Activated naive CD4-positive, alpha-beta T cell treated with anti-CD3 and anti-CD28 coated beads, Interleukin-2, amount 10 ng/mL, durations not matched to agents 7 days and 5 days (primary cell): ENCODE measurements at regions not wholly inside any gene's neighbourhood (a gene's known extent, or its start where the extent isn't known, plus 50 kb on each side); places are given as distances from the start of the nearest gene placed in this dataset.
"Not testable (repeated sequence)": the region's sequence is repeated elsewhere in the genome, so short reads cannot be mapped to it uniquely, and the experiment has no call there.

Experiments
- CTCF ChIA-PET: fragments of 350-600 bp; sonication (Branson Sonifier 250); formaldehyde crosslinking; loops from one replicate; lab custom pipeline; 2021; ENCODE audit warnings: antibody characterized with exemption; lab: Charles Lee
- DNase-seq: peaks from one replicate; pipeline ENCODE4 v3.0.0-alpha.2; 2020
- H3K27ac Mint-ChIP-seq: one replicate; pipeline ENCODE4 v1.8.0; 2021; ENCODE audit warnings: mild to moderate bottlenecking, moderate library complexity, mixed read lengths
- H3K27me3 Mint-ChIP-seq: one replicate; pipeline ENCODE4 v1.8.0; 2021; ENCODE audit warnings: mild to moderate bottlenecking, mixed read lengths
- H3K36me3 Mint-ChIP-seq: one replicate; pipeline ENCODE4 v1.8.0; 2021; ENCODE audit warnings: mixed read lengths
- H3K4me1 Mint-ChIP-seq: one replicate; pipeline ENCODE4 v1.8.0; 2021; ENCODE audit warnings: mixed read lengths
- H3K4me3 Mint-ChIP-seq: one replicate; pipeline ENCODE4 v1.8.0; 2021; ENCODE audit warnings: mild to moderate bottlenecking, moderate library complexity, mixed read lengths
- H3K9me3 Mint-ChIP-seq: one replicate; pipeline ENCODE4 v1.8.0; 2021; ENCODE audit warnings: mixed read lengths

DNA sequence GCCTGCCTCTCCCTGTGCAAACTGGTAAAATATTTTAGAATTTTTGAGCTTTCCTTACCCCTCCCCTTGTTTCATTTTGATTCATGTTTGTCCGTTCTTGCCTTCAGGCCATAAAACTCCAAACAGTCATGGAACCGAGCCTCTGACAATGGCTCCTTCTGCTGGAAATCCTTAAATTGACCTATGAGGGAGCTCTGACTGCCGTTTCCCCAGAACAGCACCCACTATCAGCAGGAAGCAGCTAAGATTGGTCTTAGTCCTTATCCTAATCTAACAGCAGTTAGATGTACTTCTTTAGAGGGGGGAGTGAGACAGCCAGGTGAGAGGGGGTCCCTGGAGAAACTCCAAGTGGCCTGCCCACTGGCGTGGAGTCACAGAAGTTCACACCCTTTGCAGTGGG, 106.7 kb downstream of the FAM174A start:
- CTCF ChIA-PET = no interaction called here
- DNase-seq = no peak
- no peaks in the 10 kb centered on the region for H3K9me3 Mint-ChIP-seq
- H3K27ac Mint-ChIP-seq = no peak overlapping the region
- H3K36me3 Mint-ChIP-seq = no peaks in the 10 kb centered on the region
- no peak overlapping the region for H3K4me3 Mint-ChIP-seq
- H3K27me3 Mint-ChIP-seq = peaks cover 4% of the 10 kb centered on the region
- H3K4me1 Mint-ChIP-seq = no peaks in the 10 kb centered on the region

DNA sequence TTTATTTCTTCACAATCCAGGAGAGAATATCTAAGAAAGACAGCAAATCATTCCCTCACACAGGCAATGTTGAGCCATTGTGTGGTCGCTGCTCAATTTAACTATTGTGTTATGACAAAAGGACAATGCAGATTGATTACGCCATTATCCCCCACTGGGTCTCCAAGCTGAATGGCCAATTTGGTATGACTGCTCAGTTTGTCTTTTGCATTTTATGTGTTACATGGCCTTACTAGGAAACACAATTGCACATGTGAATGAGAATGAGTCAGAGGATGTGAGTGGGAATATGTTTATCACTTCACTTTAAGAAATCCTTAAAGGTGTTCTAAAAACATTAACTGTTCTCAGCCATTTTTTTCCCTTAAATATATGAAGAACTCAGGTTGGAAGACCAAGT, 108.3 kb downstream of the FAM174A start:
- H3K36me3 Mint-ChIP-seq = no peaks in the 10 kb centered on the region
- no peaks in the 10 kb centered on the region for H3K9me3 Mint-ChIP-seq
- H3K4me3 Mint-ChIP-seq = no peak overlapping the region
- peaks cover 4% of the 10 kb centered on the region for H3K27me3 Mint-ChIP-seq
- no peak overlapping the region for H3K27ac Mint-ChIP-seq
- no peak for DNase-seq
- CTCF ChIA-PET = no interaction called here
- peaks cover 13% of the 10 kb centered on the region for H3K4me1 Mint-ChIP-seq

DNA sequence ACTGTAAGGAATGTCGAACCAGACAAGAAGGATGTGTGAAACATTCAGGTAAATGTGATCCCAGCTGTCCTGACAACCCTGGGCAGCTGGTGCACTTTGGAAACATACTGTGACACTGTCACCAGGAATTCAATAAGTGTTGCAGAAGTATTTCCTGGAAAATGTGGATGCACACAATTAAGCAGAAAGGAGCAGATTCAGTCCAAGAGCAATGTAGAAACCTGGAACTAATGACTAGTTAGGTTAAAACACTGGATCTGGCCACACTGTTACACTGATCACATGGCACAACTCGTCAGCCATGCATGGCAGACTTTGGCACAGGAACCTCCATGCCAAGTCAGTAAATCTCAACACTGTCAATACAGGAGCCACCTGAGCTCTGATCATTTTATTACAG, 109.0 kb downstream of the FAM174A start:
- H3K27me3 Mint-ChIP-seq = peaks cover 4% of the 10 kb centered on the region
- CTCF ChIA-PET = no interaction called here
- H3K4me1 Mint-ChIP-seq = peaks cover 13% of the 10 kb centered on the region
- DNase-seq = no peak
- no peaks in the 10 kb centered on the region for H3K36me3 Mint-ChIP-seq
- H3K9me3 Mint-ChIP-seq = no peaks in the 10 kb centered on the region
- no peak overlapping the region for H3K27ac Mint-ChIP-seq
- no peak overlapping the region for H3K4me3 Mint-ChIP-seq

DNA sequence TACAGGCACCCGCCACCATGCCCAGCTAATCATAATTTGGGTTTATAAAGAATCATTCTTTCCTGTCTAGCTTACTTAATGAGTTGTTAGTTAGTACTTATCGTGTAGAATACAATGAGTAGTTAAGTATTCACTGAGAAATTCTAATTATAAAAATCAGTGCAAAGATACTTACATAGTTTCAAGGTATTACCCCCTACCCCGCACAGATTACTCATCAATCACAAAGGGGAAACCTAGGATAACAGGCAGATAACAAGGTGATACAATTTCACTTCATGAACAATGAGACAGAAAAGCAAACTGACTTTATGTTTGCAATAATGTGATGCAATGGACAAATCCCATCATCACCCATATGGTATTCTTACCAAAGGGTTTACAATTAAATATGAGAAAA, 109.6 kb downstream of the FAM174A start:
- CTCF ChIA-PET = no interaction called here

DNA sequence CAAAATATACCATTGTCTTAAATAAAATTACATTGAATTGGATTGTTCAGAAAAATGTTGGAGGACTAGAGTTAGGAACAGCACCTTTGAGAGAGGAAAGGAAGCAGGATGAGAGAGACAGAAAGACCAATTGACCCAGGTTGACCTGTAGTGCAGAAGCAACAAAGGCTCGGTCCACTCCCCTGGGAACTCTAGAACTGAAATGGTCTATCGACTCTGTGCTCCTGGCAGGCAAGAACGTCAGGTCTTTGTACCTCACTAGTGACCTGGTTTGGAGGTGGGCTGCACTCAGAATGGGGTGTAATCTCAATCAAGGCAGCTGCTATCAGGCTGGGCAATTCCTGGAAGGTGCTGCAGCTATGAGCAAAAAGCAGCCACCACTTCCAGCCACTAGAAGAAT, 110.8 kb downstream of the FAM174A start:
- no peaks in the 10 kb centered on the region for H3K9me3 Mint-ChIP-seq
- no peak for DNase-seq
- CTCF ChIA-PET = no interaction called here
- no peak overlapping the region for H3K4me3 Mint-ChIP-seq
- peaks cover 5% of the 10 kb centered on the region for H3K27me3 Mint-ChIP-seq
- no peak overlapping the region for H3K27ac Mint-ChIP-seq
- H3K4me1 Mint-ChIP-seq = peaks cover 13% of the 10 kb centered on the region
- no peaks in the 10 kb centered on the region for H3K36me3 Mint-ChIP-seq

More for the DNA sequence above, 109.6 kb downstream of the FAM174A start:
- peaks cover 4% of the 10 kb centered on the region for H3K27me3 Mint-ChIP-seq
- no peak for DNase-seq
- no peaks in the 10 kb centered on the region for H3K36me3 Mint-ChIP-seq
- no peak overlapping the region for H3K4me3 Mint-ChIP-seq
- H3K9me3 Mint-ChIP-seq = no peaks in the 10 kb centered on the region
- H3K27ac Mint-ChIP-seq = no peak overlapping the region
- H3K4me1 Mint-ChIP-seq = peaks cover 13% of the 10 kb centered on the region

DNA sequence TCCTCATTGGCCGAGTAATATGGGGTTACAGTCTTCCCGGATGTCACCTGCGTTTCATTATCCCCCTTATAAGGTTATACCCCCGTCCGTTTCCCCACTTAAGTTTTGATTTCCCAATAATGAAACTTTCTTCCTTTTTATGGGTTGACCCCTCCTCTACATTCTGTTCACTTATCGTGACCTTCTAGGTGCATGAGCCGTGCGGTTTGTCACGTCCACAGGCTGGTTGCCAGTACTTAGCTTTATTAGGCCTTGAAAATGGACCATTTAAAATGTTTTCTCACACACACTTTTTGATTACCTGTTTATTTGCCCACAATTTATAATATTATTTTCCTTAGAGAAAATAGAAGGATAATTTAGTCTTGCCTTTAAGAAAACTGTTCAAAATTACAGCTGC, 111.5 kb downstream of the FAM174A start:
- H3K4me1 Mint-ChIP-seq = peaks cover 13% of the 10 kb centered on the region
- CTCF ChIA-PET = no interaction called here
- H3K27me3 Mint-ChIP-seq = peaks cover 5% of the 10 kb centered on the region
- H3K4me3 Mint-ChIP-seq = no peak overlapping the region
- no peaks in the 10 kb centered on the region for H3K36me3 Mint-ChIP-seq
- no peak overlapping the region for H3K27ac Mint-ChIP-seq
- no peaks in the 10 kb centered on the region for H3K9me3 Mint-ChIP-seq
- no peak for DNase-seq

DNA sequence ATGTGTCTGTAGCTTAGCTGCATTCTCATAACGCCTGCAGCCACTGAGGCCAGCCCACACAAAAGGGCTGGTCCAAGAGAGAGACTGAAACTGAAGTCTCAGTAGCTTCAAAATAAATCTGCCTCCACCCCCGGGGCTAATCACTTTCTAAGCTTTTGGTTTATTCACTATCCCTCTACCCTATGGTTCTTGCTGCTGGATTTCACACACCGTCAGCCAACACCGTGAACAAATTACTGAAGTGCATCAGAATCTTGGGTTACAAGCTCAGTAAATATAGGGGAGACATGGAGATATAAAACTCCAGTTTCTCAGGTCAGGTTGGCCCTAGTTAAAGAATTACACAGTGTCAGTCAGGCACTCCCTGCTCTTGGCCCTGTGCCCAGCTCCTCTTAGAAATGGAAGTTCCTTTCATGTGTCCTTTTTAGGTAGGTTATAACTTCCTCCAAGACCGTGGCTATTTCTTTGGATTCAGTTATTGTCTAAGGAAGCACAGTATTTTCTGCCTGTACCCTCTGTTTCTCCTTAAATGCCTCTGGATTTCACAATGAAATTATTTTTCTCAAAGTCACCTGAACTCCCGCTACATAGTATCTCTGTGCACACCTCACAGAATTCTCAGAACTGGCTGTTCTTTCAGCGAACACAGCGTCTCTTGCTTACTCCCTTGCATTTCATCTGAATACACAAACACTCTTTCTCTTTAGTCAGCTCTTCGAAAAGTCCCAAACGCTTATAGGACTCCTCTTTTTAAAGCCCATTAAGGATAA, 112.5 kb downstream of the FAM174A start:
- no peak overlapping the region for H3K4me3 Mint-ChIP-seq
- H3K4me1 Mint-ChIP-seq = peaks cover 13% of the 10 kb centered on the region
- H3K27me3 Mint-ChIP-seq = peaks cover 5% of the 10 kb centered on the region
- CTCF ChIA-PET = no interaction called here
- H3K27ac Mint-ChIP-seq = peak overlapping the region; percentile 80
- no peaks in the 10 kb centered on the region for H3K36me3 Mint-ChIP-seq
- DNase-seq = peak; percentile 21
- H3K9me3 Mint-ChIP-seq = no peaks in the 10 kb centered on the region

DNA sequence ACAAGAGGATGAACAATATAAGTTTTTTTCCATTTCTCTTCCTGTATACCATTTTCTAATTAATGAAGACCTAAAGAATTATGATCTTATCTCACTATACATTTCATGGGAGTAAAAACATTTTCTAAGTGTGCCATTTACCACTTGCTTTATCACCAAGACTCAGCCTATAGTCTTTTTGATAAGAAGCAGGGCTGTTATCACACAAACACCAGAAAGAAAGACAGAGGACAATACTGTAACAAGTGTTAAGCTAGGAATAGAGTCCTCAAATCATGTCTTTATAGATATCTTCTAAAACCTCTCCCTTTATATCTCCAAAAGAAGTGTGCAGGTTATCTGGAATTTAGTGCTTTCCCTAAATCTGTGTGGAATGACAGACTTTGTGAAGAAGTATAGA, 119.7 kb downstream of the FAM174A start:
- H3K36me3 Mint-ChIP-seq = no peaks in the 10 kb centered on the region
- H3K27me3 Mint-ChIP-seq = peaks cover 5% of the 10 kb centered on the region
- no peak for DNase-seq
- H3K4me1 Mint-ChIP-seq = peaks cover 5% of the 10 kb centered on the region
- CTCF ChIA-PET = no interaction called here
- no peak overlapping the region for H3K4me3 Mint-ChIP-seq
- H3K9me3 Mint-ChIP-seq = no peaks in the 10 kb centered on the region
- no peak overlapping the region for H3K27ac Mint-ChIP-seq

DNA sequence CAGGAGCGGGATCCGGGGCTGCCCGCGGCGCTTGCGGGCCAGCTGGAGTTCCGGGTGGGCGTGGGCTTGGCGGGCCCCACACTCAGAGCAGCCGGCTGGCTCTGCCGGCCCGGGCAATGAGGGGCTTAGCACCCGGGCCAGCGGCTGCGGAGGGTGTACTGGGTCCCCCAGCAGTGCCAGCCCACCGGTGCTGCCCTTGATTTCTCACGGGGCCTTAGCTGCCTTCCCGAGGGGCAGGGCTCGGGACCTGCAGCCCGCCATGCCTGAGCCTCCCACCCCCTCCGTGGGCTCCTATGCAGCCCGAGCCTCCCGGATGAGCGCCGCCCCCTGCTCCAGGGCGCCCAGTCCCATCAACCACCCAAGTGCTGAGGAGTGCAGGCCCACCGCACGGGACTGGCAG, 121.6 kb downstream of the FAM174A start:
- CTCF ChIA-PET, H3K36me3 Mint-ChIP-seq, H3K9me3 Mint-ChIP-seq, H3K27me3 Mint-ChIP-seq, H3K4me1 Mint-ChIP-seq, H3K4me3 Mint-ChIP-seq, DNase-seq, H3K27ac Mint-ChIP-seq: not testable (repeated sequence)

DNA sequence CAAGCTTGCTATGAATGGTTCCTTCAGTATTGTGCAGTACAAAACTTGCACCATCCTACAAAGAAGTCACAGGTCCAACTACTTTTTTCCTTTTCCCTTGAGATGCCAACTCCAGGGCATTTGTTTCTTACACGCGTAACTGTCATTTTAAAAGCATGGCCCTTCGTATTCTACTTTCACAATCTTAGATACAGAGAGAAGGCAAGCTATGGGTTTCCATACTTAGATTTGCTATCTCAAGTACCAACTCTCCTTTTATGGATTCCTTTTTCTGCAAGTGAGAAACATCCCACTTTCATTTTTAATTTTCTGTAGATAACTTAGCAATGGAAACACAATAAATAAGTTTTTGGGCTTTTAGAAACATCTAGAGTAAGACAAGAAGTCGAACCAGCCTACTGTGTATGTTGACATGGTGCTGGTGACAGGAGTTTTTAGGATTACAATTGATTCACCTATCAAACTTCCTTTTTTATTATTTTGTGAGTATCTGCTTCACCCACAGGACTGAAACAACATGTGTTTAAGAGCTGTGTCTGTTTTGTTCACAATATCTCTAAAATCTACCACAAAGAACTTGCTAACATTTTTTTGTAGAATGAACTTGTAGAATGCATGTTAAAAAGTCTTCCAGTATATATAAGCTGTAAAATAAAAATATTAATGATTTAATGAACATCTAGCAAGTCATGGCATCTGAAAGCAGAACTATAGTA, 124.1 kb downstream of the FAM174A start:
- Mint-ChIP-seq H3K9me3 (no peaks in the 10 kb centered on the region), H3K27ac (no peak overlapping the region), H3K4me1 (peaks cover 6% of the 10 kb centered on the region), H3K27me3 (no peaks in the 10 kb centered on the region), H3K36me3 (no peaks in the 10 kb centered on the region), H3K4me3 (no peak overlapping the region)
- DNase-seq = no peak
- CTCF ChIA-PET = no interaction called here

DNA sequence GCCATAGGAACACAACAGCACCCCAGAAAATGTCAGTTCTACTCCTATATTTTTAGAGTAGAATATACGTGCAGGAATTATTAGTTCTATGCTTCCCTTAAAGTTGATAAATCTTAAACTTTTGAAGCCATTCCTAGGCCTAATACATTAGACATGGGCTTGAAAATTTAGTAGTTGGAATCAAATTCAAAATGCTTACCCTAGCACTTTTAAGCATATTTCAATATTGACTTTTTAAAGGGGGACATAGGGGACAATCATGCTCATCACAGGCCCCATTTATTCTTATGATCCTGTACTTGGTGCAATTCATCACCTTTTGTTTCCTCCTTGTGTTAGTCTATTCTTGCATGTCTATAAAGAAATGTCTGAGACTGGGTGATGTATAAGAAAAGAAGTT, 129.0 kb downstream of the FAM174A start:
- peaks cover 13% of the 10 kb centered on the region for H3K4me1 Mint-ChIP-seq
- no peak overlapping the region for H3K27ac Mint-ChIP-seq
- DNase-seq = no peak
- H3K36me3 Mint-ChIP-seq = no peaks in the 10 kb centered on the region
- H3K4me3 Mint-ChIP-seq = no peak overlapping the region
- peaks cover 4% of the 10 kb centered on the region for H3K27me3 Mint-ChIP-seq
- no peaks in the 10 kb centered on the region for H3K9me3 Mint-ChIP-seq
- CTCF ChIA-PET = no interaction called here

DNA sequence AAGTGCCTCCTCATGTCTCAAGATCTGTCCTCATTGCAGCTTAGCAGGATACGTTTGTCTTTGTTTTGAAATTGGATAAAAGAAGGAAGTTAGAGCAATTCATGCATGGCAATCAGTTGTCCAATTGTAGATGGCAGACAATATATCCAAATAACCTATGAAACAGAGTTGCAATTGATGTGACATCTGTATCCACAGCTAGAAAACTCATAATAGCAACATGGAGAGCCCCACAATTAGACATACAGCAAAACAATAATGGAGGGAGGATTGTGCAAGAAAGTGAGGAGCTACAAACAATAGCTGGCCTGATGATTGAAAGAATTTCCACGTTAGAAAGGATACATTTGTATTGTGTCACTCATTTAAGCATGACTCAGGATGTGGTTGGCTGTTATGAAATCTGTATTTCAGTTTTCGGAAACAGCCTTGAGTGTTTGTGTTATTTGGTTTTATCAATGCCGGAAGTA, 132.0 kb downstream of the FAM174A start:
- no peak overlapping the region for H3K4me3 Mint-ChIP-seq
- no peak for DNase-seq
- H3K4me1 Mint-ChIP-seq = peaks cover 9% of the 10 kb centered on the region
- H3K27me3 Mint-ChIP-seq = peaks cover 8% of the 10 kb centered on the region
- no peaks in the 10 kb centered on the region for H3K9me3 Mint-ChIP-seq
- H3K27ac Mint-ChIP-seq = peak overlapping the region; percentile 42
- H3K36me3 Mint-ChIP-seq = no peaks in the 10 kb centered on the region
- CTCF ChIA-PET = interaction anchor here (1.4 kb wide), 1 partner anchor 234 kb away, joined by 4 read pairs; no protein-coding TSS in a partner anchor

DNA sequence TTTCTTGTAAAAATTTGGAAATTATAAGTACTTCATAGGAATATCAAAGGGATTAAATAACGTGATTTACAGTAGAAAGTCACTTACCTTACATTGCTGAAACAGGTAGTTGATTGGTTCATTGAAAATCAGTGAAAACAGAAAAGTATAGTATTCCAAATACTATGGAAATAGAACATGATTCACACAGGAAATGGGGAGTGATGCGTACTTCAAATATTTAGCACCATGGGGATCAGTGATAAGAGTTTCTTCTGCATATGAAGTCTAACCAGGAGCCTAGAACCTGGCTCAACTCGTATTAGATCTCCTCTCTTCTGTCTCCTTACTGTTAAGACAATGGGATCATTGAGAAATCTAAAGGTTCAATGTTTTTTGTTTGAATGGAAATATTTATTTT, 133.3 kb downstream of the FAM174A start:
- Mint-ChIP-seq H3K9me3 (no peaks in the 10 kb centered on the region), H3K27me3 (peaks cover 10% of the 10 kb centered on the region), H3K4me1 (peaks cover 9% of the 10 kb centered on the region), H3K27ac (no peak overlapping the region), H3K4me3 (no peak overlapping the region), H3K36me3 (no peaks in the 10 kb centered on the region)
- no peak for DNase-seq
- CTCF ChIA-PET = no interaction called here

DNA sequence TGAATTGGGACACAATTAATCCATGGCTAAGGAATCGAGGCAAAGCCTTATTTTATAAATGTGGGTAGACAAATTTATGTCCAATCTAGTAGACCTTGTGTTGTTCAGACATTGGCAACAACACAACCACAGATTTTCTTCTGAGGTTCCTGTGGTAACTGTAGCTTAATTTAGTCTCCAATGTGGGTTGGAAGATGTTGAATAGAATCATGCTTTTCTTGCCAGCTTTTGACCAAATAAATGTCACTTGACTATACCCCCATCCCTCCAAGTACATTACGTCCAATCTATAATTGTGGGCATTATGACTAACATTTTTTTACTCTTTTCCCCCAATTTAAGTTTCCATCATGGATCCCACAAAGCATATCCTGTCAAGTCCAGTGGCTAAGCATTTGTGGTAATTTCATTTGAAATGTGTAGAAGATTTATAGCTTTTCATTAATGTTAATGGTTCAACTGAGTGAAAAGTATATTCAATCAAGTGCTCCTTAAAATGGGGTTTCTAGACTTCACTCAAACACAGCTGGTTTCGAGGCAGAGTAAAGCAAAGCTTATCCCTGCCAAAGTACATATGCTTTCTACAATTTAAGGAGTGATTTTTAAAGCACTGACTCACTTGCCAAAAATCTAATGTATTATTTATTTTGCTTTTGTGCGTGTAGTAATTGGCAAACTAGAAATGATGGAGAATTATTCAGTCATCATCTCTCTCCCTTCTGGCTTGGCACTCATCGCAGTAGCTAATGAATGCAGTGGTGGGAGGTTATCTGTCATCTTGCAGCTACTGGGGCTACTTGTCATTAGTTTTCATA, 141.8 kb downstream of the FAM174A start:
- CTCF ChIA-PET = no interaction called here
- H3K27ac Mint-ChIP-seq = no peak overlapping the region
- H3K27me3 Mint-ChIP-seq = peaks cover 4% of the 10 kb centered on the region

More for the DNA sequence above, 141.8 kb downstream of the FAM174A start:
- DNase-seq = no peak
- Mint-ChIP-seq H3K36me3 (no peaks in the 10 kb centered on the region), H3K9me3 (peaks cover 2% of the 10 kb centered on the region), H3K4me3 (no peak overlapping the region), H3K4me1 (no peaks in the 10 kb centered on the region)
